Tibial nerve (tissue), 4 donors: ENCODE measurements at regions not wholly inside any gene's neighbourhood (a gene's known extent, or its start where the extent isn't known, plus 50 kb on each side); places are given as distances from the start of the nearest gene placed in this dataset.

Experiments used
- DNase-seq, 2 donors: peaks; one replicate each; pipeline ENCODE4 v3.0.0-alpha.2; 2019; ENCODE audit warnings: low spot score in 2 of 2
- H3K27ac ChIP-seq, 4 donors: fragments of 200-600 bp; sonication (generic) in 3 of 4; one replicate each; pipeline ENCODE4 v1.5.1; 2017 to 2019; ENCODE audit warnings: mild to moderate bottlenecking in 1 of 4
- H3K27me3 ChIP-seq, 2 donors: fragments of 200-600 bp; sonication (generic) in 1 of 2; one replicate each; pipeline versions ENCODE4 v1.5.1 to v1.6.0; 2017 to 2019
- H3K36me3 ChIP-seq, 3 donors: fragments of 200-600 bp; sonication (generic); one replicate each; pipeline ENCODE4 v1.5.1; 2018 to 2019
- H3K4me1 ChIP-seq, 4 donors: fragments of 200-600 bp; sonication (generic) in 3 of 4; one replicate each; pipeline ENCODE4 v1.5.1; 2017 to 2019
- H3K4me3 ChIP-seq, 4 donors: fragments of 200-600 bp; sonication (generic) in 3 of 4; one replicate each; pipeline ENCODE4 v1.5.1; 2017 to 2019; ENCODE audit warnings: mild to moderate bottlenecking in 1 of 4, moderate library complexity in 1 of 4
- H3K9me3 ChIP-seq, 4 donors: fragments of 200-600 bp; sonication (generic) in 3 of 4; one replicate each; pipeline ENCODE4 v1.5.1; 2017 to 2019
- EP300 ChIP-seq, 2 donors: sonication (generic); formaldehyde crosslinking; IDR thresholded peaks; one replicate each; pipeline ENCODE4 v1.6.1; 2017; ENCODE audit warnings: antibody characterized with exemption in 2 of 2, mild to moderate bottlenecking in 1 of 2
- POLR2A ChIP-seq, 2 donors: fragments of 450-650 bp; IDR thresholded peaks; one replicate each; pipeline ENCODE4 v1.6.1; 2017; ENCODE audit warnings: antibody characterized with exemption in 2 of 2, mild to moderate bottlenecking in 2 of 2, moderate library complexity in 2 of 2
- WGBS, 2 donors: methylation state at CpG; one replicate each; pipeline ENCODE4 v1.1.5; 2018; 5-methylcytosine and 5-hydroxymethylcytosine counted together
- TF ChIP-seq, protein P1 (sequence below), 5 experiments: fragments of 200-600 bp in 3 of 5; fragments of 450-650 bp in 2 of 5; sonication (generic) in 3 of 5; IDR thresholded peaks; one replicate each; pipeline ENCODE4 v1.5.1; 2016 to 2019; ENCODE audit warnings: antibody characterized with exemption in 5 of 5, mild to moderate bottlenecking in 3 of 5, moderate library complexity in 2 of 5

- no peaks in the 10 kb centered on the region for H3K27me3 ChIP-seq
- TF ChIP-seq, protein P1, sequence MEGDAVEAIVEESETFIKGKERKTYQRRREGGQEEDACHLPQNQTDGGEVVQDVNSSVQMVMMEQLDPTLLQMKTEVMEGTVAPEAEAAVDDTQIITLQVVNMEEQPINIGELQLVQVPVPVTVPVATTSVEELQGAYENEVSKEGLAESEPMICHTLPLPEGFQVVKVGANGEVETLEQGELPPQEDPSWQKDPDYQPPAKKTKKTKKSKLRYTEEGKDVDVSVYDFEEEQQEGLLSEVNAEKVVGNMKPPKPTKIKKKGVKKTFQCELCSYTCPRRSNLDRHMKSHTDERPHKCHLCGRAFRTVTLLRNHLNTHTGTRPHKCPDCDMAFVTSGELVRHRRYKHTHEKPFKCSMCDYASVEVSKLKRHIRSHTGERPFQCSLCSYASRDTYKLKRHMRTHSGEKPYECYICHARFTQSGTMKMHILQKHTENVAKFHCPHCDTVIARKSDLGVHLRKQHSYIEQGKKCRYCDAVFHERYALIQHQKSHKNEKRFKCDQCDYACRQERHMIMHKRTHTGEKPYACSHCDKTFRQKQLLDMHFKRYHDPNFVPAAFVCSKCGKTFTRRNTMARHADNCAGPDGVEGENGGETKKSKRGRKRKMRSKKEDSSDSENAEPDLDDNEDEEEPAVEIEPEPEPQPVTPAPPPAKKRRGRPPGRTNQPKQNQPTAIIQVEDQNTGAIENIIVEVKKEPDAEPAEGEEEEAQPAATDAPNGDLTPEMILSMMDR (IDR thresholded peaks at IDR 0.05): no peak
- no peak for TF ChIP-seq EP300 (IDR thresholded peaks at IDR 0.05)
- no peak for TF ChIP-seq POLR2A (IDR thresholded peaks at IDR 0.05)
- peaks cover 0 to 2% (median 0%) of the 10 kb centered on the region in 4 donors for H3K9me3 ChIP-seq
- no peaks in the 10 kb centered on the region for H3K4me1 ChIP-seq
- DNase-seq: no peak
- no peak overlapping the region for H3K27ac ChIP-seq
- no peaks in the 10 kb centered on the region for H3K36me3 ChIP-seq
- no peak overlapping the region for H3K4me3 ChIP-seq
- WGBS, 2 donors: 79 to 81% methylated on average over 3 of the region's 3 CpGs
These were observed 94.1 kb upstream of the SNX2 start for GRCh38 chr5:122680623-122681350.

- TF ChIP-seq POLR2A (IDR thresholded peaks at IDR 0.05) (no peak), EP300 (IDR thresholded peaks at IDR 0.05) (no peak)
- TF ChIP-seq, protein P1 (IDR thresholded peaks at IDR 0.05): no peak
- Histone ChIP-seq H3K4me1 (no peaks in the 10 kb centered on the region), H3K4me3 (no peak overlapping the region), H3K36me3 (no peaks in the 10 kb centered on the region), H3K27ac (no peak overlapping the region), H3K27me3 (no peaks in the 10 kb centered on the region), H3K9me3 (peaks cover 0 to 2% (median 0%) of the 10 kb centered on the region in 4 donors)
- no peak for DNase-seq
These were observed 91.2 kb upstream of the SNX2 start for GRCh38 chr5:122683631-122684030.

- Histone ChIP-seq H3K9me3 (no peaks in the 10 kb centered on the region), H3K36me3 (no peaks in the 10 kb centered on the region), H3K4me1 (no peaks in the 10 kb centered on the region), H3K27ac (no peak overlapping the region), H3K4me3 (no peak overlapping the region), H3K27me3 (no peaks in the 10 kb centered on the region)
- no peak for DNase-seq
- 18 to 50% methylated on average over 1 of the region's 1 CpG for WGBS, 2 donors
- TF ChIP-seq, protein P1 (IDR thresholded peaks at IDR 0.05): no peak
- no peak for TF ChIP-seq POLR2A (IDR thresholded peaks at IDR 0.05)
- TF ChIP-seq EP300 (IDR thresholded peaks at IDR 0.05): no peak
These were observed 84.6 kb upstream of the SNX2 start for GRCh38 chr5:122690266-122690665.

DNA sequence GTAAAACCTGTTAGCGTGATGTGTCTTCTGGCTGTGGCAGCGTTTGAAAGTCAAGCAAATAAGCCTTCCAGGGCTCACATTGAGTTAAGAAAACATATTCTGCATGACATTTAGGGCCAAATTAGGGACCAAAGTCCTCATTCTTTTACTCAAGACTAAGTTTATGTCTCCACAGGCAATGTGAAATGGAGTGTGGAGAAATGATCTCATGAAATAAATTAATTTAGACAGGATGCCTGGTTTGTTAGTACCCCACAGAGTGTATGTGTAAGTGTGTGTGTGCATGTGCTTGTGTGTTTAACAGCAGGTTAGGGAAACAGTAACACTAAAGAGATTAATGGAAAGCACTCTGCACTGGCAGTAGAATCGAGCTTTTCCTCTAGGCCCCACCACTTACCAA, 82.9 kb upstream of the SNX2 start:
- no peaks in the 10 kb centered on the region for H3K4me1 ChIP-seq
- H3K27ac ChIP-seq: no peak overlapping the region
- 74 to 93% methylated on average over 3 of the region's 3 CpGs for WGBS, 2 donors
- no peak for DNase-seq
- no peaks in the 10 kb centered on the region for H3K27me3 ChIP-seq
- no peaks in the 10 kb centered on the region for H3K36me3 ChIP-seq
- H3K4me3 ChIP-seq: no peak overlapping the region
- TF ChIP-seq, protein P1 (IDR thresholded peaks at IDR 0.05): no peak
- TF ChIP-seq EP300 (IDR thresholded peaks at IDR 0.05): no peak
- H3K9me3 ChIP-seq: no peaks in the 10 kb centered on the region

DNA sequence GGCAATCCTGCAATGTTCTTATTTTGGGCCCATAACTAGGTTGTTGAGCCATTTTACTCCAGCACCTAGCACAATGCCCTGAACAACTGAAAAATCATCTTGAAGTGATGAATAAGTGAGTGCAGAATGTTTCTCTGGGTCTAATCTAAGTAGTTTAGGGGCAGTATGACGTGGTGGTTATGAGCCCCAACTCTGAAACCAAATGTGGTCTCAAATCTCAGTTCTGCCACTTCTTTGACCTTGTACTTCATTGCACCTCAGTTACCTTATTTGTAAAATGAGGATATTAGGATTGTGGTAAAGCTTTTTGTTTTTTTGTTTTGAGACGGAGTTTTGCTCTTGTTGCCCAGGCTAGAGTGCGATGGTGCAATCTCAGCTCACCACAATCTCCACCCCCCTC, 80.9 kb upstream of the SNX2 start:
- TF ChIP-seq, protein P1 (IDR thresholded peaks at IDR 0.05): no peak
- no peak for TF ChIP-seq EP300 (IDR thresholded peaks at IDR 0.05)
- TF ChIP-seq POLR2A (IDR thresholded peaks at IDR 0.05): no peak
- Histone ChIP-seq H3K27me3 (no peaks in the 10 kb centered on the region), H3K4me1 (no peaks in the 10 kb centered on the region), H3K4me3 (no peak overlapping the region), H3K9me3 (no peaks in the 10 kb centered on the region), H3K27ac (no peak overlapping the region), H3K36me3 (no peaks in the 10 kb centered on the region)
- DNase-seq: no peak
- WGBS, 2 donors: 84 to 86% methylated on average over 3 of the region's 3 CpGs
